Mesothelial cell of epicardium (in vitro differentiated cells): ENCODE measurements at regions not wholly inside any gene's neighbourhood (a gene's known extent, or its start where the extent isn't known, plus 50 kb on each side); places are given as distances from the start of the nearest gene placed in this dataset.

Source experiments
- DNase-seq, 2 experiments: peaks; one replicate each; pipeline ENCODE4 v3.0.0; 2021; ENCODE audit warnings: low spot score in 2 of 2; ENCODE audit not compliant: unreplicated experiment in 2 of 2
- H3K27ac Mint-ChIP-seq: 2 replicates; pipeline ENCODE4 v1.8.0; 2021; ENCODE audit warnings: mixed read lengths
- H3K27me3 Mint-ChIP-seq: 2 replicates; pipeline ENCODE4 v1.8.0; 2021; ENCODE audit warnings: low read depth, mixed read lengths
- H3K36me3 Mint-ChIP-seq: 2 replicates; pipeline ENCODE4 v1.8.0; 2021; ENCODE audit warnings: mixed read lengths
- H3K4me1 Mint-ChIP-seq: 2 replicates; pipeline ENCODE4 v1.8.0; 2021; ENCODE audit warnings: mixed read lengths
- H3K4me3 Mint-ChIP-seq: 2 replicates; pipeline ENCODE4 v1.8.0; 2021; ENCODE audit warnings: mild to moderate bottlenecking, moderate library complexity, mixed read lengths
- H3K9me3 Mint-ChIP-seq: 2 replicates; pipeline ENCODE4 v1.8.0; 2021; ENCODE audit warnings: mixed read lengths
- TF ChIP-seq, protein P1 (sequence below): fragments of 200-600 bp; sonication (generic); IDR thresholded peaks from one replicate; pipeline ENCODE4 v1.5.0; 2021; ENCODE audit warnings: antibody characterized with exemption; ENCODE audit not compliant: unreplicated experiment

DNA sequence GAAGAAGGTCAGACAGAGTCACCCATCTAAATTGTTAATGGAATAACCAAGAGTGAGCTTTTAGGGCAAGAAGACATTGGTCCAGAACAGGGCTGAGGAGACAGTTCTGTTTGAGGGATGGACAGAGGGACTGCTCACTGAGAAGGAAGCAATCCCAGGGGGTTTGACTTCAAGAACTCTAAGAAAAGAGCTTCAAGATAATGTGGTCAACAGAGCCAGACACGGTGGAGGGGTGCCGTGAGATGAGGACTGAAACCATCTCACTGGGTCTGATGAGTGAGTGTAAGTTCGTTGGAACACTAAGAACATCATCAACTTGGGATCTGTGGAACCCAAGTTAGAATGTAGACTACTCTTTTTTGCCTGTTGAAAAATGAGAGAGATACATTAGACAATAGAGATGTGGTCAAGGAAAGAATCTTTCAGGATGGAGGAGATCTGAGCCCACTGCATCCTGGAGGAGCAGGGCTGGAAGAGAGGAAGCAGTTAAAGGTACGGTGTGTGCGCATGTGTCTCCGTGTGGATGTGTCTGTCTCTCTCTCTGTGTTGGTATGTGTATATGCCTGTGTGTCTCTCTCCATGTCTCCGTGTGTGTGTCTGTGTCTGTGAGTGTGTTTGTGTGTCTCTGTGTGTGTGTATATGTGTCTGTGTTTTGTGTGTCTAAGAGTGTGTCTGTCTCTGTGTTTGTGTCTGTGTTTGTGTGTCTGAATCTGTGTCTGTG is 172.1 kb downstream of the MYCN start:
- H3K36me3 Mint-ChIP-seq: no peaks in the 10 kb centered on the region
- no peak overlapping the region for H3K27ac Mint-ChIP-seq
- no peaks in the 10 kb centered on the region for H3K9me3 Mint-ChIP-seq
- H3K4me1 Mint-ChIP-seq: peaks cover 1% of the 10 kb centered on the region
- no peak overlapping the region for H3K4me3 Mint-ChIP-seq
- TF ChIP-seq, protein P1, sequence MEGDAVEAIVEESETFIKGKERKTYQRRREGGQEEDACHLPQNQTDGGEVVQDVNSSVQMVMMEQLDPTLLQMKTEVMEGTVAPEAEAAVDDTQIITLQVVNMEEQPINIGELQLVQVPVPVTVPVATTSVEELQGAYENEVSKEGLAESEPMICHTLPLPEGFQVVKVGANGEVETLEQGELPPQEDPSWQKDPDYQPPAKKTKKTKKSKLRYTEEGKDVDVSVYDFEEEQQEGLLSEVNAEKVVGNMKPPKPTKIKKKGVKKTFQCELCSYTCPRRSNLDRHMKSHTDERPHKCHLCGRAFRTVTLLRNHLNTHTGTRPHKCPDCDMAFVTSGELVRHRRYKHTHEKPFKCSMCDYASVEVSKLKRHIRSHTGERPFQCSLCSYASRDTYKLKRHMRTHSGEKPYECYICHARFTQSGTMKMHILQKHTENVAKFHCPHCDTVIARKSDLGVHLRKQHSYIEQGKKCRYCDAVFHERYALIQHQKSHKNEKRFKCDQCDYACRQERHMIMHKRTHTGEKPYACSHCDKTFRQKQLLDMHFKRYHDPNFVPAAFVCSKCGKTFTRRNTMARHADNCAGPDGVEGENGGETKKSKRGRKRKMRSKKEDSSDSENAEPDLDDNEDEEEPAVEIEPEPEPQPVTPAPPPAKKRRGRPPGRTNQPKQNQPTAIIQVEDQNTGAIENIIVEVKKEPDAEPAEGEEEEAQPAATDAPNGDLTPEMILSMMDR: no peak
- no peak for DNase-seq
- H3K27me3 Mint-ChIP-seq: no peaks in the 10 kb centered on the region

- Mint-ChIP-seq H3K4me1 (peaks cover 3% of the 10 kb centered on the region), H3K27me3 (no peaks in the 10 kb centered on the region), H3K9me3 (no peaks in the 10 kb centered on the region), H3K36me3 (no peaks in the 10 kb centered on the region), H3K4me3 (no peak overlapping the region), H3K27ac (no peak overlapping the region)
- TF ChIP-seq, protein P1: no peak
- DNase-seq: no peak
These were observed 171.5 kb downstream of the MYCN start for GRCh38 chr2:16111838-16112210.

DNA sequence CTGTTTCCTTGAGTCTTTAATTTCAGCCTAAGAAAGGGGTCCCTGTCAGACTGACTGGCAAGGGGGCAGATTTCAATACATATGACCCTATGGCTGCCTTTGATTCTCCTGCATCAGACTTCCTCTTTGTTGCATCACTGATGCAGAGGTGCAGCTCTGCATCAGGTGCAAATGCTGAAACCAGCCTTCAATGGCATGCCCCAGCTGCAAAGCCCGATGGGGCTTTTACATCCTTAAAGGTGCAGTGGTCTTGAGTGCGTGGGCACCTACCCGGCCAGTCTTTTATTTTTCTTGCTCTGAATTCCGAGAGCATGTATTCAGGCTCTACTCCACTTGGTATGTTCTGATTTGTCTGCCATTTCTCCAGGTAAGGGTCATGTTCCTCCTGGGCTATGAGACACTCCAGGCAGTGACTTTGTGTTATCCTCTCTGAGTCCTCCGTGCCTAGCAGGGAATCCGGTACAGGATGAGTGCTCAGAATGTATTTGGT is 169.5 kb downstream of the MYCN start:
- Mint-ChIP-seq H3K27ac (no peak overlapping the region), H3K36me3 (no peaks in the 10 kb centered on the region), H3K9me3 (no peaks in the 10 kb centered on the region), H3K4me1 (peaks cover 22% of the 10 kb centered on the region), H3K27me3 (no peaks in the 10 kb centered on the region), H3K4me3 (no peak overlapping the region)
- no peak for DNase-seq
- TF ChIP-seq, protein P1: no peak

- no peak overlapping the region for H3K27ac Mint-ChIP-seq
- H3K4me3 Mint-ChIP-seq: no peak overlapping the region
- H3K36me3 Mint-ChIP-seq: no peaks in the 10 kb centered on the region
- TF ChIP-seq, protein P1: no peak
- peaks cover 27% of the 10 kb centered on the region for H3K4me1 Mint-ChIP-seq
- H3K27me3 Mint-ChIP-seq: no peaks in the 10 kb centered on the region
- H3K9me3 Mint-ChIP-seq: no peaks in the 10 kb centered on the region
- DNase-seq: no peak
These were observed 169.0 kb downstream of the MYCN start for GRCh38 chr2:16109368-16109820.

DNA sequence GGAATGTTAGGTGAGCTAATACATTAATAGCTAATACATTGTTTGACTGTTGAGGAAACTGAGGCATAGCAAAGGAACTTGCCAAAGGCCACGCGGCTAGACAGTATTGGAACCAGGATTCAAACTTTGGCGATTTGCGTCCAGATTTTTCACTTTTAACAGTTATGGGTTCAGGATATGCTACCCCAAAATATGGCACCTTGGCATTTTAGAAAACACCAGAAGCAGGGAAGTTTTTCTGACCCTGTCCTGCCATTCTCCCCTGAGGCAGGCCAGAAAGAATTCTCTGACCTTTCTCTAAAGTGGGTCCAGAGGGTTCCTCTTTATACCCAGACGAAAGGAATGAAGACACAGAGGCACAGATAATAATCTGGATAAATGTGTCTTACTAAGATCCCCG is 166.9 kb downstream of the MYCN start:
- peaks cover 32% of the 10 kb centered on the region for H3K4me1 Mint-ChIP-seq
- H3K4me3 Mint-ChIP-seq: no peak overlapping the region
- H3K36me3 Mint-ChIP-seq: no peaks in the 10 kb centered on the region
- DNase-seq: no peak
- no peak overlapping the region for H3K27ac Mint-ChIP-seq
- no peaks in the 10 kb centered on the region for H3K27me3 Mint-ChIP-seq
- TF ChIP-seq, protein P1: no peak
- H3K9me3 Mint-ChIP-seq: no peaks in the 10 kb centered on the region
